Transverse colon (tissue), 4 donors: ENCODE measurements at regions not wholly inside any gene's neighbourhood (a gene's known extent, or its start where the extent isn't known, plus 50 kb on each side); places are given as distances from the start of the nearest gene placed in this dataset.

ENCODE experiments used
- DNase-seq: peaks from one replicate; pipeline ENCODE4 v3.0.0-alpha.2; 2019
- H3K27ac ChIP-seq, 4 donors: fragments of 200-600 bp; sonication (generic); 2 replicates each; pipeline ENCODE4 v1.5.1; 2016 to 2018; ENCODE audit warnings: inconsistent platforms in 4 of 4
- H3K27me3 ChIP-seq: fragments of 200-600 bp; sonication (generic); 2 replicates; pipeline ENCODE4 v1.5.1; 2017; ENCODE audit warnings: inconsistent platforms
- H3K36me3 ChIP-seq, 4 donors: fragments of 200-600 bp; sonication (generic); 2 replicates each; pipeline ENCODE4 v1.5.1; 2017 to 2019; ENCODE audit warnings: inconsistent platforms in 4 of 4
- H3K4me1 ChIP-seq, 4 donors: fragments of 200-600 bp; sonication (generic); 2 replicates each; pipeline ENCODE4 v1.5.1; 2017 to 2020; ENCODE audit warnings: inconsistent platforms in 4 of 4
- H3K4me3 ChIP-seq, 4 donors: fragments of 200-600 bp; sonication (generic); 1 replicate in 1 of 4; 2 replicates in 3 of 4; pipeline versions ENCODE4 v1.5.1 to v1.6.1; 2017 to 2019; ENCODE audit warnings: inconsistent platforms in 4 of 4
- H3K9me3 ChIP-seq, 2 donors: fragments of 200-600 bp; sonication (generic); 2 replicates each; pipeline ENCODE4 v1.5.1; 2017 to 2019; ENCODE audit warnings: inconsistent platforms in 2 of 2
- EP300 ChIP-seq: sonication (generic); formaldehyde crosslinking; IDR thresholded peaks from one replicate; pipeline ENCODE4 v1.6.1; 2017; ENCODE audit warnings: antibody characterized with exemption, low read depth
- POLR2A ChIP-seq: fragments of 450-650 bp; IDR thresholded peaks from one replicate; pipeline ENCODE4 v1.6.1; 2016; ENCODE audit warnings: antibody characterized with exemption, mild to moderate bottlenecking, moderate library complexity
- POLR2AphosphoS5 ChIP-seq, 3 donors: sonication (generic); formaldehyde crosslinking; IDR thresholded peaks; one replicate each; pipeline ENCODE4 v1.6.1; 2016; ENCODE audit warnings: antibody characterized with exemption in 3 of 3
- WGBS, 2 donors: methylation state at CpG; one replicate each; pipeline ENCODE4 v1.1.5; 2018; ENCODE audit warnings: low coverage in 1 of 2; 5-methylcytosine and 5-hydroxymethylcytosine counted together
- in situ Hi-C, 4 donors: fragments of 200-750 bp; cut with MboI; loops; one replicate each; pipeline versions ENCODE4 v1.15.0 to v1.15.1; 2017; ENCODE audit warnings: low sequenced_read_pairs in 3 of 4, low pct_ligation_motif_present in 1 of 4, low pct_unique_long_range_greater_than_20kb in 1 of 4
- intact Hi-C: fragments of 100-400 bp; cut with DNase I; formaldehyde crosslinking; loops from one replicate; pipeline ENCODE4 v1.15.1; 2023; ENCODE audit warnings: low total_unique reads
- TF ChIP-seq, protein P1 (sequence below), 5 experiments: fragments of 200-600 bp in 3 of 5; fragments of 450-650 bp in 2 of 5; sonication (generic) in 3 of 5; IDR thresholded peaks; 1 replicate in 2 of 5; 2 replicates in 3 of 5; pipeline ENCODE4 v1.5.1; 2016 to 2017; ENCODE audit warnings: antibody characterized with exemption in 5 of 5, inconsistent platforms in 3 of 5, mild to moderate bottlenecking in 2 of 5, moderate library complexity in 1 of 5

DNA sequence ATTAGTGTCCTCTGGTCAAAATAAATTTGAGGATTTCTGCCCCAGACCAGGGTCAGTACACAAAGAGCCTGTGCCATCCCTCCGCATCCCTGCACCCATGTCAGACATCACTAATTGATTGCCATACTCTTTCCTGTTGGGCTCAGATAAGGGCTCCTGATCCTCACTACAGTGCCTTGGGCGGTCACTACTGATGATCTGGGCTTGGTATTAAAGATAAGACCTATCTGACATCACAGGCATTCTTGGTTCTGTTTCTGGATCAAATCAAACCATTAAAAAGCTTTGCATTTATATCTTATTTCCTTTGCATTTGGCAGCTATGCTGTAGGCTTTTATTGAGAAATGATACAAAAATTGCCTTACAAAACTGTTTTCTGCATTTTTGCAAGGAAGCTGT, 103.5 kb upstream of the TENM4 start:
- WGBS, 2 donors: 80% methylated on average over 2 of the region's 2 CpGs; no CpG with 5 or more reads in 1 of the 2 donors
- Histone ChIP-seq H3K36me3 (no peaks in the 10 kb centered on the region), H3K27me3 (no peaks in the 10 kb centered on the region), H3K9me3 (no peaks in the 10 kb centered on the region), H3K4me1 (no peaks in the 10 kb centered on the region), H3K27ac (no peak overlapping the region), H3K4me3 (no peak overlapping the region)
- no peak for DNase-seq
- TF ChIP-seq POLR2AphosphoS5 (IDR thresholded peaks at IDR 0.05): no peak
- TF ChIP-seq, protein P1, sequence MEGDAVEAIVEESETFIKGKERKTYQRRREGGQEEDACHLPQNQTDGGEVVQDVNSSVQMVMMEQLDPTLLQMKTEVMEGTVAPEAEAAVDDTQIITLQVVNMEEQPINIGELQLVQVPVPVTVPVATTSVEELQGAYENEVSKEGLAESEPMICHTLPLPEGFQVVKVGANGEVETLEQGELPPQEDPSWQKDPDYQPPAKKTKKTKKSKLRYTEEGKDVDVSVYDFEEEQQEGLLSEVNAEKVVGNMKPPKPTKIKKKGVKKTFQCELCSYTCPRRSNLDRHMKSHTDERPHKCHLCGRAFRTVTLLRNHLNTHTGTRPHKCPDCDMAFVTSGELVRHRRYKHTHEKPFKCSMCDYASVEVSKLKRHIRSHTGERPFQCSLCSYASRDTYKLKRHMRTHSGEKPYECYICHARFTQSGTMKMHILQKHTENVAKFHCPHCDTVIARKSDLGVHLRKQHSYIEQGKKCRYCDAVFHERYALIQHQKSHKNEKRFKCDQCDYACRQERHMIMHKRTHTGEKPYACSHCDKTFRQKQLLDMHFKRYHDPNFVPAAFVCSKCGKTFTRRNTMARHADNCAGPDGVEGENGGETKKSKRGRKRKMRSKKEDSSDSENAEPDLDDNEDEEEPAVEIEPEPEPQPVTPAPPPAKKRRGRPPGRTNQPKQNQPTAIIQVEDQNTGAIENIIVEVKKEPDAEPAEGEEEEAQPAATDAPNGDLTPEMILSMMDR (IDR thresholded peaks at IDR 0.05): no peak
- no peak for TF ChIP-seq EP300
- TF ChIP-seq POLR2A: no peak
- intact Hi-C loops (no loop called here), in situ Hi-C loops (no loop called here)

DNA sequence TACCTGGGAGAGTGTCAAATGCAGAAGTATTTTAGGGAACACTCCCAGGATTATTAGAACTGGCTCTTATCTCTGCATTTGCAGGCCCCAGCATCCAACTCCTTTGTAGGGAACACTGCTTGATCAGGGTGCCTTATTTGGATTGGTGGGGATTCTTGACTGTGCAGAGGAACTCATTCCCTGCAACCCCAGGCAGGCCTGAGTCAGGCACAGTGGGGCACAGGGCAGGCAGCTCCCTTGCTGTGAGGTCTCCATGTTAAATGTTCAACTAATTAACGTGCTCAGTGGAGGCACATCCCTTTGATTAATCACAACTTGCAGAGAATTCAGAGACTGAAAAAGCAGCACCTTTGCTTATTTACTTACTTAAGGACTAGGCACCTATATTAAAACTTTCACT, 102.3 kb upstream of the TENM4 start:
- WGBS, 2 donors: 53 to 60% methylated on average over 1 of the region's 1 CpG
- TF ChIP-seq POLR2A (no peak), EP300 (no peak)
- Histone ChIP-seq H3K4me1 (no peaks in the 10 kb centered on the region), H3K4me3 (no peak overlapping the region), H3K36me3 (no peaks in the 10 kb centered on the region), H3K27me3 (no peaks in the 10 kb centered on the region), H3K27ac (no peak overlapping the region), H3K9me3 (no peaks in the 10 kb centered on the region)
- in situ Hi-C loops (no loop called here), intact Hi-C loops (no loop called here)
- no peak for DNase-seq

DNA sequence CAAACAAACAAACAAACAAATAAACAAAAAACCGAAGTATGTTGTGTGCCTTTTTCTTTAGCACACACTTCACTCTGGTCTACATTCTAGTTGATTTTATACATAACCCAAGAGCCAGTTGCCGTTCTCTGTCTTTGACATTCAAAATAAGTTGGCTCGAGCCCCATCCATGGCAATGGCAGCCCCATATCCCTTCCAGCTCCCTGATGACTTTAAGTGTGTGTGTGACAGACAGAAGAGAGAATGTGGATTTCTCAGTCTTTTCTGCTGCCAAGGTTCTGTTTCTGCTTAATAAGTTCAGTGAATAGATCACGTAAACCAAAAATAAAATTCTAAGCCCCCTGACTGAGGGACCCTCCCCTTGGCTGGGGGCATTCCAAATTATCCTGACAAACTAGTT, 100.6 kb upstream of the TENM4 start:
- no peaks in the 10 kb centered on the region for H3K4me1 ChIP-seq
- TF ChIP-seq, protein P1 (IDR thresholded peaks at IDR 0.05): no peak
- no peaks in the 10 kb centered on the region for H3K27me3 ChIP-seq
- no peak for DNase-seq
- no peak overlapping the region for H3K4me3 ChIP-seq
- WGBS, 2 donors: 64 to 73% methylated on average over 3 to 4 of the region's 4 CpGs
- in situ Hi-C loops (no loop called here), intact Hi-C loops (no loop called here)
- no peaks in the 10 kb centered on the region for H3K36me3 ChIP-seq
- no peaks in the 10 kb centered on the region for H3K9me3 ChIP-seq
- no peak overlapping the region for H3K27ac ChIP-seq

DNA sequence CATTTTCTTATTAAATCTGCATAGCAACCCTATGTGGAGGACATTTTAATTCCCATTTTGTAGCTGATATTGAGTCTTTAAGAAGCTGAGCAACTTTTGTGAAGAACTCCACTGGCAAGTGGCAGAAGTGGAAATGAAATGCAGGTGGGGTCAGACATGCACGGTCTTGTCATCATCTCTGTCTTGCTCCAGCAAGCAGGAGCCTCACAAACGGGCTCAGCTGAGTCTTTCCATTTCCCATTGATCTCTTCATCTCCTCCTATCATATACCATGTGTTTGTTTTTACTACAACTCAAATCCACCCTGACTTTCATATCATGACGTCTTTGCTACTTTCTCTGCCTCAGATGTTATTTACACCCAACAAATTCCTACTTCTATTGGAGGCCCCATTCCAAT, 97.9 kb upstream of the TENM4 start:
- 69 to 77% methylated on average over 3 of the region's 3 CpGs for WGBS, 2 donors
- H3K4me1 ChIP-seq: no peaks in the 10 kb centered on the region
- intact Hi-C loops (loop anchor here (5.0 kb wide), 1 partner anchor 184 kb away; no protein-coding TSS in a partner anchor), in situ Hi-C loops (no loop called here)
- H3K27me3 ChIP-seq: no peaks in the 10 kb centered on the region
- no peak for DNase-seq
- H3K9me3 ChIP-seq: no peaks in the 10 kb centered on the region
- no peak overlapping the region for H3K27ac ChIP-seq
- TF ChIP-seq EP300 (no peak), POLR2A (no peak), POLR2AphosphoS5 (IDR thresholded peaks at IDR 0.05) (no peak)
- TF ChIP-seq, protein P1 (IDR thresholded peaks at IDR 0.05): no peak
- no peaks in the 10 kb centered on the region for H3K36me3 ChIP-seq
- H3K4me3 ChIP-seq: no peak overlapping the region

DNA sequence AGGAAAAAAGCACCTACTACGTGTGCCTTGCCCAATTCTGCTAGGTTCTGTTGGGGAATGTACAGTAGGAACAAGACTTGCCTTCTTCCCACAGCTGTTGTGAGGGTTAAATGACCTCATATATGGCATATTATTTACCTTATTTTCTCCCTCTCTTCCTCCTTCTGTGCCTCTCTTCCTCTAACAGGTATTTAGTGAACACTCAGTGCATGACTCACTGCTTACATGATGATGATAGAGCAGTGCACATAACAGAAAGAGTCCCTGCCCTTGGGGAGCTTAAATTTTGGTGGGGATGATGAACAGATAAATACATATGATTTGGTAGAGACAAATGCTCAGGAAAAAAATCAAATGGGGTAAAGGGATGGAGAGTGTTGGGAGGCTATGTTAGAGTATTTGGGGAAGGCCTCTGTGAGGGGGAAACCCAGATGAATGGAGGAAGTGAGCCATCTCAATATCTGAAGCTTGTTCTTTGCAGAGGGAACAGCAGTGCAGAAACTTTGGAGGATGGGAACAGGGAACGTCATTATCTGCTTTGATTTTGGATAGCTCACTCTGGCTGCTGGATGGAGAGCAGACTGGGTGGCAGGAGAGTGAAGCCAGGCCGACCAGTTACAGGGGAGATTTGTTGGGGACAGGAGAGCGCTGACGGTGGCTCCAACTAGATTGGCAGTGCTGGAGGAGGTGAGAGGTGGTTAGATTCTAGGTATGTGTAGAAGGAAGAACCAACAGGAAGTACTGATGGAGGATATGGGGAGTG, 95.5 kb upstream of the TENM4 start:
- in situ Hi-C loops: no loop called here
- H3K27me3 ChIP-seq: no peaks in the 10 kb centered on the region
- no peak overlapping the region for H3K27ac ChIP-seq
- H3K4me1 ChIP-seq: no peaks in the 10 kb centered on the region
- DNase-seq: no peak
- H3K4me3 ChIP-seq: no peak overlapping the region
- H3K9me3 ChIP-seq: no peaks in the 10 kb centered on the region
- H3K36me3 ChIP-seq: no peaks in the 10 kb centered on the region
- TF ChIP-seq POLR2A (no peak), EP300 (no peak), POLR2AphosphoS5 (IDR thresholded peaks at IDR 0.05) (no peak)
- TF ChIP-seq, protein P1 (IDR thresholded peaks at IDR 0.05): no peak
- intact Hi-C loops: loop anchor here (5.0 kb wide), 1 partner anchor 186 kb away; no protein-coding TSS in a partner anchor
- 60 to 65% methylated on average over 3 to 5 of the region's 5 CpGs for WGBS, 2 donors
